AG08396 (cell line): ENCODE measurements at regions not wholly inside any gene's neighbourhood (a gene's known extent, or its start where the extent isn't known, plus 50 kb on each side); places are given as distances from the start of the nearest gene placed in this dataset.
"Not testable (repeated sequence)": the region's sequence is repeated elsewhere in the genome, so short reads cannot be mapped to it uniquely, and the experiment has no call there.

ENCODE experiments used
- DNase-seq: peaks from one replicate; pipeline ENCODE4 v3.0.0; 2012; ENCODE audit warnings: low spot score, mixed read lengths

DNA sequence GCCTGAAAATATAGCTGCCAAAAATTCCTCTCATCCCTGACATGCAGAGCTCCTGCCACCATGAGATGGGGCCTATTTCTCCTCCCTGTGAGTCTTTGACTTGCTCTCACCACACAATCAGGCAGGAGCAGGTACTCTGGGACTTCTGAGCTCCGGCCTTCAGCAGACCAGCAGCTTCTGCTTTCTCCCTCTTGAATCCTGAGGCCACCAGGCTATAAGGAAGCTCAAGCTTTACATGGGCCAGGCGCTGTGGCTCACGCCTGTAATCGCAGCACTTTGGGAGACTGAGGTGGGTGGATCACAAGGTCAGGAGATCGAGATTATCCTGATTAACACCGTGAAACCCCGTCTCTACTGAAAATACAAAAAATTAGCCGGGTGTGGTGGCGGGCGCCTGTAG, 238.7 kb upstream of the RREB1 start:
- no peak for DNase-seq

DNA sequence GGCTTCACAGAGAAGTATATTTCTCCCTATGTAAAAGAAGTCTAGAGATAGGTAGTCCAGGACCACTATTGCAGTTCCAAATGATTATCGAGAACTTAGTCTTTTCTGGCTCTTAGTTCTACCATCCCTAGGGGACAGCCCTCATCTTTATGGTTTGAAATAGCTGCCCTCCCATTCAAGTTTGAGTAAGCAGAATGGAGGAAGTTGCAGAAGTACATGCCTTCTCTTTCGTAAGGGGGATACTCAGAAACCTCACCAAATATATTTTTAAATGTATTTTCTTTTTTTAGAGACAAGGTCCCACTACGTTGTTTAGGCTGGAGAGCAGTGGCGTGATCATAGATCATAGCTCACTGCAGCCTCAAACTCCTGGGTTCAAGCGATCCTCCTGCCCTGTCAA, 236.8 kb upstream of the RREB1 start:
- DNase-seq = no peak

DNA sequence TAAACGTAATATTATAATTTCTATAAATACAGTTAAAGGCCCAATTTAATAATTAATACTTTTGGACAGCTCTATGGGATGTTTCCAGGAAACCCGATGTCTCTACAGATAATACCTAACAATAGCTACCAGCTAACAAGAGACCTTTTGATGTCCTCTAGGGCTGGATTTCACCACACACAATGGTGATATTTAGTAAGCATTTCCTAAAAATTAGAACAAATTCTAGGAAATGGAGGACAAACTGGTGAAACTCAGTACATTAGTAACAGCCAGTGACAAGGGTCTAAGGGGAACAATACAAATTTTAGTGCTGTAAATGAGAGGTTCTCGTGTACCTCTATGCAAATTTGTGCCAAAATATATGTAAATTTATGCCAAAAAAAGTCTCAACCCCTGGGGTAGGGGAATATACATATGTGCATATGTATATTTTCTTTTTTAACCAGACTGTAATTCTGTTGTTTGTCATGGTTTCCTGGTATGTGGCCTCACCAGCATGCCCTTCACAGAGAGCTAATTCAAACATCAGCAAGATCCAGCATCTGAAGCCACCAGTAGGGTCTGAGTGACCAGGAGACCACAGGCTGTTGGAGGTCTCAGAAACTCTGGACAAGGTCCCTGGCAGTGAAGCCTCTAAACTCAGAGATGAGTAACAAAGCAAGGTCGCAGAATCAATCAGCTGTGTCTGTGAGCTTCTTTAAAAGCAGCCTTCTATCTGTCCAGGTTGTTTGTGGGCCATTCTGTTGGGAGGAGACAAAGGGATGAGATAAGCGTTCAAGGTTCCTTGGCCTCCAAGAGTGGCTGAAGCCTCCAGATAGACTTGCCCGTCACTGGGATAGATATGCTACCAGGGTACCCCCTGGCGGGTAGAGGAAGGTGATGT, 235.1 kb upstream of the RREB1 start:
- DNase-seq = no peak

DNA sequence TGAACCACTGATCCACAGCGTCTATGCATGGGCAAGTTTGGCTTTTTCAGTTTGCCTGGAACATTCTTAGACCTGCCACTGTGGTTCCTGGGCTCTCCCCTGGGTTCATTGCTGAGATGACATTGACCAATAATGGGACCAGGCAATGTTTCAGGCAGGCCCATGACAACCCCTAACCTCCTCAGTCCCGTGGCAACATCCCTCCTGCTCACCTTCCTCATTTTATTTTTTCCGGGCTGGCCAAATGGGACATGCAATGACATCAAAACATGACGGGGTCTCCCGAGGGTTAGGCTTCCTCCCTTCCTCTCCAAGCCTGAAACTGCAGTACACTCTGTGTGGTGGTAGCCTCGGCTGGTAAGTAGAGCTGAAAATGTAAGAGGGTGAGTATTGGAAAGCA, 234.0 kb upstream of the RREB1 start:
- DNase-seq = no peak

DNA sequence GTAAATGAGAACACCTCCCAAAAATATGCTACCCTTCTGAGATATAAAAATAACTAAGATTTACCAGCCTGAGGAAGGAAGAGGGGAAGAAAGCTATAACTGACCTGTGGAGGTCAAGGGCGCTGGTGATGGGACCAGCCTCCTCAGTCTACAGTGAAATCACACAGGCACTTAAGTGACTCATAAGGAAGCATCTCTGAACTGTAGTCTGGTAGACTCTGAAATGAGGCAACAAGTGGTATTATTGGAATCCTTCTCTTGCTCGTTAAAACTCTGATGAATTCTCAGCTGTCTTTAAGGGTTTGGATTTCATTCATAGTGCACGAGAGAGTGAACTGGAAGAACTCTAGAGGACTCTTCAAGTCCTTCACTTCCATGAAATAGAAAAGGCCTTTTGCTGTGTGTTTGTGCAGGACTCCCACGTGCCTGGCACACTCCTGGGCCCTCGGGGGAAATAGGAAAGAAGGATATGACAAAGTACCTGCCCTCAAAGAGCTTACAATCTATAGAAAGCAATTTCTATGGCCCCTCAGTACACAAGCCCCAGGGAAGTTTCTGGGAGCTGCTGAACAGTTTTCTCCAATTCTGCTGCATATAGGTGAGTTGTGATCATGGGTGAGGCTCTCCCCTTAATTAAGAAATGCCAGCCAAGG, 231.8 kb upstream of the RREB1 start:
- DNase-seq = peak; percentile 74

DNA sequence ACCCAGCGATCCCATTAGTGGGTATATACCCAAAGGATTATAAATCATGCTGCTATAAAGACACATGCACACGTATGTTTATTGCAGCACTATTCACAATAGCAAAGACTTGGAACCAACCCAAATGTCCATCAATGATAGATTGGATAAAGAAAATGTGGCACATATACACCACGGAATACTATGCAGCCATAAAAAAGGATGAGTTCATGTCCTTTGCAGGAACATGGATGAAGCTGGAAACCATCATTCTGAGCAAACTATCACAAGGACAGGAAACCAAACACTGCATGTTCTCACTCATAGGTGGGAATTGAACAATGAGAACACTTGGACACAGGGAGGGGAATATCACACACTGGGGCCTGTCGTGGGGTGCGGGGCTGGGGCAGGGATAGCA, 230.0 kb upstream of the RREB1 start:
- not testable (repeated sequence) for DNase-seq

DNA sequence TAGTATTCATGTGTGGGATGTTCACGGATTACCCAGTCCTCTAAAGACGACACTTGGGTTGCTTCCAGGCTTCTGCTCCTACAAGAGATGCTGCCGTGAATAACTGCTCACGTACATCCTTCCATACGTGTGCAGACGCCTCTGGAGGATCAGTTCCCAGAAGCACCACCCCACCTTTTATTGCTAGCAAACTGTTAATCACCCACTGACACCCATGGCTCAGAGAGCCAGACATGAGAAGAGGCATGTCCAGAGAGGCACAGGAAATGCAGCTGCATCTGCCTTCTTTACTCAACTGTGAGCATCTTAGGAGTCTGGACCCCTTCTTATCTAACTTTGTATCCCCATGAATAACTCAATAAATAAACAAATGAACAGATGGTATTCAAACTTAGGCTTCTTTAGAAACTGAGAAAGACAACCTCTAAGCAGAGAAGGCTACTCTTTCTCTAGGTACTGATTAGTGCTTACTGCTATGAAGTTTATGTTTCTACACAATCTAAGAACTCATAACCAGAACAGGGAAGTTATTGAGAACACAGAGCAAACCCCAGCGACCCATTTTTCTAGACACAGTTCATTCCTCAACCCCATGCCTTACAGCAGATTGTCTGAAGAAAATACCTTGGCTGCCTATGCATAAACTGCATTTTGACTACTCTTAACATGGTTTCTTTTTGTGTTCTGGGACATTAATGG, 228.7 kb upstream of the RREB1 start:
- DNase-seq = no peak

DNA sequence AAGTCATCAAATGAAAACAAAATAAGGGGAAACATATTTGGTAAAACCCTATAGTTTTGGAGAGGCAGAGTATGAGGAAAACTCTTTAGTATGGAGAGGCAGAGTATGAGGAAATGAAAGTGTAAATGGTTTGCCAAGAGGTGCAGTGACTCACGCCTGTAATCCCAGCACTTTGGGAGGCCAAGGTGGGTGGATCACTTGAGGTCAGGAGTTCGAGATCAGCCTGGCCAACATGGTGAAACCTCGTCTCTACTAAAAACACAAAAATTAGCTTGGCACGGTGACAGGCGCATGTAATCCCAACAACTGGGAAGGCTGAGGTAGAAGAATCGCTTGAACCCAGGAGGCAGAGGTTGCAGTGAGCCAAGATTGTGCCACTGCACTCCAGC, 228.2 kb upstream of the RREB1 start:
- DNase-seq = not testable (repeated sequence)

DNA sequence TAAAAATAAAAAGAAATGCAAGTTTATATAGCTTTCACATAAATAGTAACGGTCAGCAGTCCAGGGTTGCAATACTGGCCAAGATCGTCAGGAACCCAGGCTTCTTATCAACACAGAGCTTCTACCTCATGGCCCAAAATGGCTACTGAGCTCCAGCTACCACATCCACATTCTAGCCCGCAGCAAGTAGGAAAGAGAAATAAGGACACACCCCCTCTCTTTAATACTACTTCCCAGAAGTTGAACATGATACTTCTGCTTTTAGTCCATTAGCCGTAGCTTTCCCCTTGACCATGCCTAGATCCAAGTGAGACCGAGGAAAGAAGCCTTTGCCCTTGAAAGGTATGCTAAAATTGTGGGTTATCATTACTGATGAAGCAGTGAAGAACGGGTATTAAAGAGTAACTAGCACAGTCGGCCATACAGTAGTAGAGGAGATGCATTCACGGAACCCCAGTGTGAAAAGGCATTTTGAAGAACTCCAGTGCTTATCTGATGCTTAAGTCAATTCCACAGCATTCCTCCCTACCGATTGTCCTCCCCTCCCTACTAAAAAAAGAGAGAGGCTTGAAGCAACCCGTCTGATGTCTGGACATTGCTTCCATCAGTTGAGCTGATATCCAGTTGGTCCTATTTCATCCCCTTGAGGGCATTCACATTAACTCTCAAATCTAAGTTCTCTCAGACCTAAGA, 226.9 kb upstream of the RREB1 start:
- DNase-seq = no peak

DNA sequence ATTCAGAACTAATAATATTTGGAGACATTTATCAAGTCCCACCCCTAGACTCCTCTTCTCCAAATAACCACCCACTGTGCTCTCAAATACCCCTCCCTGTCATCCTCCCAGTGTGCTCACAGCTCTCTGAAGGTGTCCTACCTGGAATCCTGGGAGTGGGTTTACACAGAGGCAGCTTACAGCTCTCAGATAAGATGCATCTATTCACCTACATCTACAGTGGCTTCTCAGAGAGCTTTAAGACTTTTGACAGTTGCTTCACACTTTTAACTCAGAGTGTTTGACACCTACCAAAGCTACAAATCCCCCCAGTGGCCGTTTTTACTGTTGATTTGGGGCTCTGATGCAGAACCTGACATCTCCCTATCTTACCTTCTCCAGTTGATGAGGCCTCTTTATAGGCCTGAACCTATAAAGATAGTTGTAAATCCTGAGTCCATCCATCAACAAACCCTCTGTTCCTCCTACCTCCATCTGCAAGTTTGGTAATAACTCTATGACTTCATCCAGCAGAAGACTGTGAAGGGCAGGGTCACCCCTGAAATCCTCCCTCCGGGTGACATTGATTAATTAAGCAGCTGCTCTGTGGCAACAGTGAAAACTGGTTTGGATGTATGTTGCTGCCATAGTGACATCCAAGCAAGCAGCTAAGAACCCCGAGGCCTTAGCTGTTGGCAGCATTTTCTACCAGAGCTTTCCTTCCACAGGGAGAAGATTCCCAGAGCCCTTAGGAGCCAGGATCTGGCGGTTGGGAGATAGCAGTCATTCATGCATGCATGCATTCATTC, 226.1 kb upstream of the RREB1 start:
- no peak for DNase-seq

DNA sequence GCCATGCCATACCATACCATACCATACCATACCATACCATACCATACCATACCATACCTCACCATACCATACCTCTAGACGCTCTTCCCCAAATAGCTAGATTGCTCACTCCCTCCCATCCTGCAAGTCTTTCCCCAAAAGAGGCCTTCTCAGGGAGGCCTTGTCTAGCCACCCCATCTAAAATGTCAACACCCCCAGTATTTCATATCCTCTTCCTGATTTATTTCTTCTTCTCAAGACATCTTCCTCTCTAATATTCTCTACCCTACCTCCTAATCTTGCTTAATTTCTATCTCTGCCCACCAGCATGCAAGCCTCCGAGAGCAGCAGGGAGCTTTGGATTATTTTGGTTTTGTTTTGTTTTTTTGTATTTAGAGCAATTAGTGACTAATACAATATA, 225.2 kb upstream of the RREB1 start:
- DNase-seq = no peak

DNA sequence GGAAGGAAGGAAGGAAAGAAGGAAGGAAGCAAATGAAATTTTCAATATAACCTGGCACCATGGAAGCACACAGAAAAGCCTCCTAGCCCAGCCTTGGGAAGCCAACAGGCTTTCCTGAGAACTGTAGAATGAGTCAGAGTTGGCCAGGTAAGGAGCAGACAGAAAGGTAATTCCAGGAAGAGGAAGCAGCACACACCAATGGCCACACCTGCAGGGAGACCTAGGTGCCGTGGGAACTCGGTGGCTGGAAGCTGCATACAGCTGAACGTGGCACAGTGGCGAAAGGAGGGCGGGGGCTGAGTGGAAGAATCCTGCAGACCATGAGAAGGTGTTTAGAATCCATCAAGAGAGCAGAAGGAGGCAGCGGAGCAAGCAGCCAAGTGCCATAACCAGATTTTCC, 224.8 kb upstream of the RREB1 start:
- DNase-seq = no peak

DNA sequence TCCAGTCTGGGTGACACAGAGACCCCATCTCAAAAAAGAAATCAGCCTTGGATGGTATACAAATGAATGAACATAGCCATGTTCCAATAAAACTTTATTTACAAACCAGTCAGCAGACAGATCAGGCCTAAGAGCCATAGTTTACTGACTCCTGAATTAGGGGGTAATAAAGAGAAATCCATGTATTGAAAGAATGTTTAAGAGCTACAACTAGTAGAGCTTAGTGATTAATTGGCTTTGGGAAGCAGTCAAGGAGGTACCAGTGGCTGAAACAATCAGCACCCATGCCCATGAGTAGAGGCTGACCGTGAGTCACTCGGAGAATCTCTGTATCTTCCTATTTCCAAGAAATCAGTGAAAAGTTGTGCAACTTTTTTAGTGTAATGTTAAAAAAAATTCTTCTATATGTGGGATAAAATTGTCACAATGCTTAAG, 223.6 kb upstream of the RREB1 start:
- DNase-seq = no peak

DNA sequence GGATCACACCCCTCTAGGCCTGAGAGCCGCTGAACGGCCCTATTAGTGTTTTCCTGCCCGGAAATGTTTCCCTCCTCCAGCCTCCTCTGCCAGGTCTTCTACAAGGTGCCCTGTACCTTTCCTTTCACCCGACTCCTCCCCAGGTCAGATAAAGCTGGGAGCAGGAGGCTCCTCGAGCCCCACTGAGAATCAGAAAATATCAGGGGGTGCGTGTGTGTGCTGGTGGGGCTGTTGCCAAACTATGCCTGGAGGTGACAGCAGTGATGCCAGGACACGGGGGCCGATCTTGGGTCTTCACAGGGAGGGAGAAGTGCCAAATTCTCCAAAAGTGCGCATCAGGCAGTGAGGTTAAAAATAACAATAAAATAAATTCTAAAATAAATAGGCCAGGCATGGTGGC, 222.8 kb upstream of the RREB1 start:
- DNase-seq = no peak

DNA sequence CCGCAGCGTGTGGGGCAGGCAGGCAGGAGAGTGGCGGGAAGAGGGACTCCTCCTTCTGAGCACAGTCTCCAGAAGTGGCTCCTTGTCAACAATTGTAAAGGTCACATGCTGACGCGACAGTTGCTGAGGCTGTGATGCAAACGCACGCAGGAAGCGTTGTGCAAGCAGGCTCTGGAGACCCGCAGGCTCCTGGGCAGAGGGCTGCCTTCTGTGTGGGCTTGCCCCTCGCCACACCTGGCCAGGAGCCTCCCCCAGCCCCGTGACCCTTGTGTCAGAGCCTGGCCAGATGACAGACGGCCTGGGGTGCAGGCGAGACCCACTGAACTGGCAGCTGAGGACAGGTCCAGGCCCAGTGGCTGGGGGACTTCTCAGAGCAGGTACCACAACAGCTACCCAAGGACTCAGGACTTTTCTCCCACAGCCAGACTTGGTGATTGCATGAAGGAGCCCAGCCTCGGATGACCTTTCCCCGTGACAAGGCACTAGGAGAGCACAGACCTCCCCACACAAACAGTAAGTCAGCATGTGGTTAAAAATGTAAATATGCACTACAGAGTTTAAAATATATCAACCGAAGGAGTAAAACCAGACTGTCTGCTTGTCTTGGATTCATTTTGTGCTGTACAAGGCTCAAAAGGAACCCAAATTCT, 222.1 kb upstream of the RREB1 start:
- no peak for DNase-seq

DNA sequence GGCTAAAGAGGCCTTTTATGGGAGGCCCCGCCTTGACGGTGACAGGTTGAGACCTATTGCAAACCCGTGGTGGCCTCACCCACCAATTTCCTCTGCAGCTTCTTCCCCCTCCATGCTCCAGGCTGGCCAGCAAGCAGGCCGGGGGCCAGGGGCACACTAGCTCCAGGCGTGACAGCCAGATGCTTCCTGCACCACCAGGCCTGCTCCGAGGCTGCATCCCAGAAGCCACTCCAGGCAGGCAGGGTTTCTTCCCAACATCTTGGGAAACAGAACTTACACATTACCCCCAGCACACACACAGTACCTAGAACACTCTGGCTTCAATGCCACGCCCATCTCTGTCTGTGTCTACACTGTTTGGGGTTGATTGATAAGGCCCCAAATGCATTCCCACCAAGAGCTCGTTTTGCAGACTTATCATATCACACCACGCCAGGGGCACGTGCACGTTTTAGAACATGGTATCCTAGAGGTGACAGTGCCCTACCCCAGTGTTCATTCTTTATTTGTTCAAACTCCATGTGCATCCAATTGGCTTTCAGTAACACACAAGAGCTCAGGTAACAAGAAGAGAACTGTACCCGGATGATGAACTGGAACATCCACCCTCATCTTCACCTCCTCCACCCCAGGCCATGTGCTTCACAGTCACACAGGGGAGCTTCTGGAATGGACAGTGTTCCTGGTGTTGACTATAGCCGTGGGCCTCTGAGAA, 221.4 kb upstream of the RREB1 start:
- no peak for DNase-seq

DNA sequence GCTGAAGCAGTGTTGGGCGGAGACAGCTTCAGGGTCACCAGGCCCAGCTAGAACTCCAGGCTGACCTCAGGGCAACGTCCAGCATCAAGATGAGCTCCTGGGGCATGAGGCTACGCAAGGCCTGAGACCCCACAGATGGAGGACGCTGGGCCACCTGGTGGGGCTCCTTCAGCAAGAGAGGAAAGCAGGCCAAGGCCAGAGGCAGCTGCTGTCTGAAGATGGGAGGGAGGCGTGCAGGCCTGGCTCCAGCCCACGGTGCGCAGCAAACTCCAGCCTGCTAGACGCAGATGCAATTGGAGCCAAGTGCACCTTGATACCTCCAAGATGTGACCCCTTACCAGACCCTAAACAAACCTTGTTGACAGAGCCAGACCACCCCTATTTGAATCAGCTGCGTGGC, 220.9 kb upstream of the RREB1 start:
- no peak for DNase-seq

DNA sequence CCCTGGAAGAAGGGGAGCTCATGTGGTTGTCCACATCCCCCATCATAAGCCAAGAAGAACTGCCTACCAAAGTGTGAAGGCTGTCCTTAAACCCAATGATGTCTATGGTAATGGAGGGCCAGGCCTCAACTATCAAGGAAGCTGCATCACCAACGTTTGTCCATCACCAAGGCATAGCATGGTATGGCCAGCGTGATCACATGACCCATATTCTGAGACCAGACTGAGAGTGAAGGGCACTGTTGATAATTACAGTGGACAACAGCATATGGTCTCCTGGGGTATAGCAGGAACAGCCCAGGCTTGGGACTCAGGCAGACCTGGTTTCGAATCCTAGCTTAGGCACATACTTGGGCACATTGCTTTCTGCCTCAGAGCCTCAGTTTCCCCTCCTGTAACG, 218.2 kb upstream of the RREB1 start:
- no peak for DNase-seq

DNA sequence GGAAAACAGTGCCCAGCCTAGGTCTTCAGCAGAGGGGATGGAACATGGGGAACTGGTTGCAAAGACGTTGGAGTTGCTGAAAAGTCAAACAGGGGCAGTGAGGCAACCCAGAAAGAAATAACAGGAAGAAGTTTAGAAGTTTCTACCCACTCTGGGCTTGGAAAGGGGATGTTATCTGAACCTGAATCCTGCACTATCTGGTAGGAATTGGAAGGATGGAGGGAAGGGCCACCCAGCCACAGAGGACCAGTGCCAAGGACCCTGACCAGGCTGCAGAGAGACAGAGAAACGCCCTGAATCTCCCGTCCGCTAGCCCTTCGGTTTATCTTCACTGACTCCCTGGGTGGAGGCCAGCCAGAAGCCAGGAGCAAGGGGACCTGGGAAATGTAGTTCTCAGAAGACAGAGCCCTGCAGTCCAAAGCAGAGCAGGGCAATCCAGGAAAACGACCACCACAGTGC, 217.3 kb upstream of the RREB1 start:
- peak; percentile 64 for DNase-seq

DNA sequence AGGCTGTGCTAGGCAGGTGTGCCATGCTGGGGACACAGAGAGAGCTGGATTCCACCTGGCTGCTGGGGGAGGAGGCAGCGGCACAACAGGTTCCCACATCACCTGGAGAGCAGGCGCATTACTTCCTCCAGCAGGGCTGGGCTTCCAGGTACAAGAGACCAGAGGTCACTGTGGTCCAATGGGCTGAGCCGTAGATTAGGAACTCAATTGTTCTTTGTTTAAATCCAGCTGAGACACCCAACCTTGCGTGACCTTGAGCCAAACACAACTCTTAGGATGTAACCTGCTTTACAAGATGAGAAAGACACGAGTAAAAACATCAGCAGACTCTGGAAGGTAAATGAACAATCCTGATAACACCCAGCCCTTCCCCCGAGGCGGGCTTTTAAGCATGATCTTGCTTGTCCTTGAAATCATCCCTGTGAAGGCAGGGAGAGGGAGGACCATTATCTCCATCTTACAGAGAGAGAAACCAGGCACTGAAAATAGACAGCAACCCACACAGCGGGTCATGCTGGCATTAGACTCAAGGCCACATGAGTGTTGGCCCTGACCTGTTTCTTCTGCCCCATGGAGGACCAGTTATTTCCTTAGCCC, 216.5 kb upstream of the RREB1 start:
- DNase-seq = no peak
